GM12891 (cell line): ENCODE measurements at regions not wholly inside any gene's neighbourhood (a gene's known extent, or its start where the extent isn't known, plus 50 kb on each side); places are given as distances from the start of the nearest gene placed in this dataset.

ENCODE experiments used
- POLR2A ChIP-seq: IDR thresholded peaks from 2 replicates; pipeline ENCODE4 v1.6.1; 2011; ENCODE audit warnings: low read depth, low read length, control low read depth
- POLR2AphosphoS5 ChIP-seq: IDR thresholded peaks from 2 replicates; pipeline ENCODE4 v1.6.1; 2011; ENCODE audit warnings: low read depth, low read length, control low read depth
- TAF1 ChIP-seq: IDR thresholded peaks from 2 replicates; pipeline ENCODE4 v1.6.1; 2011; ENCODE audit warnings: low read depth, low read length, control low read depth

DNA sequence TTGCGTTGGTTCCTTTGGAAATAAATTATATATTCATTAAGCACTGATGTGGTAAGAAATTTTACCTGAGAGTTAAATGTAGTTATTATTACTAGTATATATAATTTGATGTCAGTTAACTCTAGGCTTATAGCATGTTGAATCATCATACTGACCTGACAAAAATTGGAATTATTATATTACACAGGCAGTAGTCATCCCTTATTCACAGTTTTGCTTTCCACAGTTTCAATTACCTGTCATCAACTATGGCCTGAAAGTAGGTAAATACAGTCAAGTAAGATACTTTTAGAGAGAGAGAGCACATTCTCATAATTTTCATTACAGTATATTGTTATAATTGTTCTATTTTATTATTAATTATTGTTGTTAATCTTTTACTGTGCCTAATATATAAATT lies 1074.7 kb downstream of the CDH11 start:
- TF ChIP-seq POLR2AphosphoS5 = no peak
- no peak for TF ChIP-seq POLR2A
- TF ChIP-seq TAF1 = no peak
